ENCODE measurements at regions not wholly inside any gene's neighbourhood (a gene's known extent, or its start where the extent isn't known, plus 50 kb on each side); places are given as distances from the start of the nearest gene placed in this dataset.

- no peak overlapping the region for H3K18ac ChIP-seq (ENCODE audit: low read depth, low read length)
- WGBS, 2 experiments (ENCODE audit: extremely low coverage in 2 of 2, insufficient read length in 1 of 2), result 40% methylated on average over 1 of the region's 2 CpGs; no CpG with 5 or more reads in 1 of the 2 experiments
- H3K9me1 ChIP-seq (ENCODE audit: insufficient read depth, low read length), result no peaks in the 10 kb centered on the region
- H2BK5ac ChIP-seq (ENCODE audit: low read depth, low read length, poor library complexity, severe bottlenecking), result no peak overlapping the region
- no peak overlapping the region for H2BK20ac ChIP-seq (ENCODE audit: low read depth, low read length)
- H3K79me1 ChIP-seq (ENCODE audit: low read depth in 1 of 2, low read length in 2 of 2), result no peaks in the 10 kb centered on the region
- POLR2A ChIA-PET (ENCODE audit: unreplicated experiment), result no interaction called here
- H3K4me2 ChIP-seq (ENCODE audit: low read depth, low read length), result no peak overlapping the region
- ATAC-seq (ENCODE audit: low read depth) (no peak), DNase-seq (no peak)
- H2BK15ac ChIP-seq (ENCODE audit: low read depth, low read length), result no peak overlapping the region
- BruUV-seq (replicated peaks), result no TSS peak
- H2BK120ac ChIP-seq (ENCODE audit: low read depth, low read length), result no peak overlapping the region
- no peaks in the 10 kb centered on the region for H3K36me3 ChIP-seq (ENCODE audit: control insufficient read depth, insufficient read depth, low read length)
- no peak overlapping the region for H3K4me3 ChIP-seq (ENCODE audit: insufficient read depth, low read depth, low read length)
- H3K27ac ChIP-seq (ENCODE audit: insufficient read depth, low read length), result no peak overlapping the region
- no peaks in the 10 kb centered on the region for H3K27me3 ChIP-seq (ENCODE audit: control insufficient read depth, insufficient read depth, low read length)
- intact Hi-C loops (cut with micrococcal nuclease), result no loop called here
- dilution Hi-C loops (cut with HindIII; ENCODE audit: low sequenced_read_pairs, unreplicated experiment), result no loop called here
- TF ChIP-seq SMC3 (IDR thresholded peaks at IDR 0.05; ENCODE audit: low read depth, low read length) (no peak), RFX5 (IDR thresholded peaks at IDR 0.05; ENCODE audit: low read depth, low read length) (no peak), BHLHE40 (IDR thresholded peaks at IDR 0.05; ENCODE audit: low read depth, low read length) (no peak), POLR2A (IDR thresholded peaks at IDR 0.05; ENCODE audit: low read depth, low read length) (no peak), NFE2L2 (IDR thresholded peaks at IDR 0.05; ENCODE audit: low read depth, low read length) (no peak), MAZ (IDR thresholded peaks at IDR 0.05; ENCODE audit: borderline replicate concordance, low read depth, low read length) (no peak), RAD21 (IDR thresholded peaks at IDR 0.05; ENCODE audit: low read length) (no peak), USF2 (IDR thresholded peaks at IDR 0.05; ENCODE audit: low read depth, low read length) (no peak)
- H3K23ac ChIP-seq (ENCODE audit: low read depth, low read length), result no peak overlapping the region
- H3K9ac ChIP-seq (ENCODE audit: low read depth, low read length), result no peak overlapping the region
- H3K4me1 ChIP-seq (ENCODE audit: control insufficient read depth, insufficient read depth, low read length), result no peaks in the 10 kb centered on the region
- no peak overlapping the region for H2AK5ac ChIP-seq (ENCODE audit: low read depth, low read length)
- CTCF ChIA-PET, result no interaction called here
- no peak overlapping the region for H2AK9ac ChIP-seq (replicated peaks; ENCODE audit: low read depth, low read length, poor library complexity)
- no peak overlapping the region for H4K8ac ChIP-seq (ENCODE audit: low read depth in 2 of 2, low read length in 2 of 2)
- H3K4ac ChIP-seq (ENCODE audit: low read depth, low read length), result no peak overlapping the region
- H2AFZ ChIP-seq (replicated peaks; ENCODE audit: low read length, poor library complexity), result no peak overlapping the region
- no peak overlapping the region for H3K56ac ChIP-seq (ENCODE audit: extremely low read depth, insufficient read depth, low read length)
- H3K14ac ChIP-seq (replicated peaks; ENCODE audit: low read depth, low read length), result no peak overlapping the region
- no peak overlapping the region for H4K5ac ChIP-seq (ENCODE audit: low read depth, low read length)
- no peak overlapping the region for H4K91ac ChIP-seq (ENCODE audit: insufficient read depth, low read depth, low read length)
- no peaks in the 10 kb centered on the region for H3K9me3 ChIP-seq (ENCODE audit: control insufficient read depth, insufficient read depth, low read length)
- H4K20me1 ChIP-seq (ENCODE audit: insufficient read depth, low read length), result no peaks in the 10 kb centered on the region
- in situ Hi-C loops (cut with MboI; ENCODE audit: low sequenced_read_pairs), result loop anchor here (25.0 kb wide), 1 partner anchor 1508 kb away; no protein-coding TSS in a partner anchor
Measured at GRCh38 chr7:136104269-136104603, 127.1 kb upstream of the MTPN start.
